ENCODE measurements at regions not wholly inside any gene's neighbourhood (a gene's known extent, or its start where the extent isn't known, plus 50 kb on each side); places are given as distances from the start of the nearest gene placed in this dataset.
"Not testable (repeated sequence)": the region's sequence is repeated elsewhere in the genome, so short reads cannot be mapped to it uniquely, and the experiment has no call there.

- Mint-ChIP-seq H3K36me3 (ENCODE audit: low read depth) (no peaks in the 10 kb centered on the region), H3K27ac (no peak overlapping the region), H3K9me3 (peaks cover 41% of the 10 kb centered on the region), H3K4me1 (no peaks in the 10 kb centered on the region), H3K4me3 (no peak overlapping the region), H3K27me3 (ENCODE audit: low read depth, poor library complexity) (peaks cover 3% of the 10 kb centered on the region)
- TF ChIP-seq, protein P1, sequence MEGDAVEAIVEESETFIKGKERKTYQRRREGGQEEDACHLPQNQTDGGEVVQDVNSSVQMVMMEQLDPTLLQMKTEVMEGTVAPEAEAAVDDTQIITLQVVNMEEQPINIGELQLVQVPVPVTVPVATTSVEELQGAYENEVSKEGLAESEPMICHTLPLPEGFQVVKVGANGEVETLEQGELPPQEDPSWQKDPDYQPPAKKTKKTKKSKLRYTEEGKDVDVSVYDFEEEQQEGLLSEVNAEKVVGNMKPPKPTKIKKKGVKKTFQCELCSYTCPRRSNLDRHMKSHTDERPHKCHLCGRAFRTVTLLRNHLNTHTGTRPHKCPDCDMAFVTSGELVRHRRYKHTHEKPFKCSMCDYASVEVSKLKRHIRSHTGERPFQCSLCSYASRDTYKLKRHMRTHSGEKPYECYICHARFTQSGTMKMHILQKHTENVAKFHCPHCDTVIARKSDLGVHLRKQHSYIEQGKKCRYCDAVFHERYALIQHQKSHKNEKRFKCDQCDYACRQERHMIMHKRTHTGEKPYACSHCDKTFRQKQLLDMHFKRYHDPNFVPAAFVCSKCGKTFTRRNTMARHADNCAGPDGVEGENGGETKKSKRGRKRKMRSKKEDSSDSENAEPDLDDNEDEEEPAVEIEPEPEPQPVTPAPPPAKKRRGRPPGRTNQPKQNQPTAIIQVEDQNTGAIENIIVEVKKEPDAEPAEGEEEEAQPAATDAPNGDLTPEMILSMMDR (IDR thresholded peaks at IDR 0.05), result no peak
- DNase-seq, result no peak
These were observed 96.0 kb upstream of the C1GALT1C1 start for GRCh38 chrX:120725874-120726273.

GRCh38 chrX:120719622-120720021 lies 89.8 kb upstream of the C1GALT1C1 start:
- H3K4me3 Mint-ChIP-seq, result no peak overlapping the region
- TF ChIP-seq, protein P1 (IDR thresholded peaks at IDR 0.05), result no peak
- peaks cover 45% of the 10 kb centered on the region for H3K9me3 Mint-ChIP-seq
- no peak overlapping the region for H3K27ac Mint-ChIP-seq
- H3K4me1 Mint-ChIP-seq, result no peaks in the 10 kb centered on the region
- H3K36me3 Mint-ChIP-seq (ENCODE audit: low read depth), result no peaks in the 10 kb centered on the region
- H3K27me3 Mint-ChIP-seq (ENCODE audit: low read depth, poor library complexity), result no peaks in the 10 kb centered on the region
- DNase-seq, result no peak

GRCh38 chrX:120718969-120719368 lies 89.1 kb upstream of the C1GALT1C1 start:
- no peak for DNase-seq
- TF ChIP-seq, protein P1 (IDR thresholded peaks at IDR 0.05), result no peak
- no peaks in the 10 kb centered on the region for H3K27me3 Mint-ChIP-seq (ENCODE audit: low read depth, poor library complexity)
- no peaks in the 10 kb centered on the region for H3K4me1 Mint-ChIP-seq
- H3K4me3 Mint-ChIP-seq, result no peak overlapping the region
- peaks cover 45% of the 10 kb centered on the region for H3K9me3 Mint-ChIP-seq
- H3K27ac Mint-ChIP-seq, result no peak overlapping the region
- H3K36me3 Mint-ChIP-seq (ENCODE audit: low read depth), result no peaks in the 10 kb centered on the region

DNA sequence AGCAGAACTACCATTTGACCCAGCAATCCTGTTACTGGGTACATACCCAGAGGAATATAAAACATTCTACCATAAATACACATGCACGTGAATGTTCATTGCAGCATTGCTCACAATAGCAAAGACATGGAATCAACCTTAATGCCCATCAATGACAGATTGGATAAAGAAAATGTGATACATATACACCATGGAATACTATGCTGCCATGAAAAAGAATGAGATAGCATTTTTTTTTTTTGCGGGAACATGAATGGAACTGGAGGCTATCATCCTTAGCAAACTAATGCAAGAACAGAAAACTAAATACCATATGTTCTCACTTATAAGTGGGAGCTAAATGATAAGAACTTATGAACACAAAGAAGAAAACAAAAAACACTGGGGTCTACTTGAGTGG lies 72.5 kb upstream of the C1GALT1C1 start:
- H3K4me3 Mint-ChIP-seq; H3K27me3 Mint-ChIP-seq (ENCODE audit: low read depth, poor library complexity): not testable (repeated sequence)
- peaks cover 64% of the 10 kb centered on the region for H3K9me3 Mint-ChIP-seq

GRCh38 chrX:120697053-120697452 lies 67.2 kb upstream of the C1GALT1C1 start:
- Mint-ChIP-seq H3K4me1 (no peaks in the 10 kb centered on the region), H3K27me3 (ENCODE audit: low read depth, poor library complexity) (peaks cover 3% of the 10 kb centered on the region), H3K36me3 (ENCODE audit: low read depth) (no peaks in the 10 kb centered on the region), H3K27ac (no peak overlapping the region), H3K4me3 (no peak overlapping the region), H3K9me3 (peaks cover 76% of the 10 kb centered on the region)
- no peak for DNase-seq
- TF ChIP-seq, protein P1 (IDR thresholded peaks at IDR 0.05), result no peak

More for the DNA sequence above, 72.5 kb upstream of the C1GALT1C1 start:
- not testable (repeated sequence) for H3K27ac Mint-ChIP-seq; H3K36me3 Mint-ChIP-seq (ENCODE audit: low read depth); H3K4me1 Mint-ChIP-seq; DNase-seq

- peaks cover 47% of the 10 kb centered on the region for H3K9me3 Mint-ChIP-seq
- no peak overlapping the region for H3K4me3 Mint-ChIP-seq
- no peaks in the 10 kb centered on the region for H3K36me3 Mint-ChIP-seq (ENCODE audit: low read depth)
- peaks cover 3% of the 10 kb centered on the region for H3K27me3 Mint-ChIP-seq (ENCODE audit: low read depth, poor library complexity)
- no peaks in the 10 kb centered on the region for H3K4me1 Mint-ChIP-seq
- DNase-seq, result no peak
- TF ChIP-seq, protein P1 (IDR thresholded peaks at IDR 0.05), result no peak
- H3K27ac Mint-ChIP-seq, result no peak overlapping the region
These were observed 62.5 kb upstream of the C1GALT1C1 start for GRCh38 chrX:120692319-120692718.

Measured in nephron progenitor cell (in vitro differentiated cells).